Stimulated activated CD4-positive, alpha-beta T cell treated with anti-CD3 and anti-CD28 coated beads, Interleukin-15, amount 100 ng/mL, for 1 hour (primary cell): ENCODE measurements at regions not wholly inside any gene's neighbourhood (a gene's known extent, or its start where the extent isn't known, plus 50 kb on each side); places are given as distances from the start of the nearest gene placed in this dataset.

ENCODE experiments used
- DNase-seq, 2 donors: peaks; one replicate each; pipeline ENCODE4 v3.0.0-alpha.2; 2020; ENCODE audit warnings: low read depth in 1 of 2, low spot score in 1 of 2

GRCh38 chr12:68449196-68449595 lies 117.0 kb upstream of the MDM1 start:
- DNase-seq = no peak

- DNase-seq = no peak
Observed at GRCh38 chr12:68450947-68451260, 118.7 kb upstream of the MDM1 start.

GRCh38 chr12:68451261-68452077 lies 119.3 kb upstream of the MDM1 start:
- DNase-seq = peak in 1 of 2 donors; percentile 2

- no peak for DNase-seq
Observed at GRCh38 chr12:68452078-68452715, 120.0 kb upstream of the MDM1 start.

GRCh38 chr12:68453278-68453677 lies 121.1 kb upstream of the MDM1 start:
- no peak for DNase-seq

GRCh38 chr12:68453876-68454275 lies 121.7 kb upstream of the MDM1 start:
- no peak for DNase-seq

GRCh38 chr12:68454892-68455291 lies 122.7 kb upstream of the MDM1 start:
- no peak for DNase-seq

GRCh38 chr12:68455691-68456345 lies 123.7 kb upstream of the MDM1 start:
- DNase-seq = no peak

GRCh38 chr12:68458866-68459265 lies 126.7 kb upstream of the MDM1 start:
- no peak for DNase-seq

- DNase-seq = no peak
Observed at GRCh38 chr12:68460236-68460635, 128.1 kb upstream of the MDM1 start.

- DNase-seq = no peak
Observed at GRCh38 chr12:68461645-68462044, 129.5 kb upstream of the MDM1 start.

GRCh38 chr12:68462803-68463202 lies 130.6 kb upstream of the MDM1 start:
- no peak for DNase-seq

GRCh38 chr12:68465227-68465626 lies 133.1 kb upstream of the MDM1 start:
- DNase-seq = no peak

GRCh38 chr12:68467514-68467913 lies 135.4 kb upstream of the MDM1 start:
- DNase-seq = no peak

- no peak for DNase-seq
Observed at GRCh38 chr12:68468036-68468435, 135.9 kb upstream of the MDM1 start.

- DNase-seq = no peak
Observed at GRCh38 chr12:68469113-68469512, 137.0 kb upstream of the MDM1 start.

- no peak for DNase-seq
Observed at GRCh38 chr12:68470664-68471328, 138.6 kb upstream of the MDM1 start.

GRCh38 chr12:68474467-68475204 lies 136.1 kb upstream of the RAP1B start:
- DNase-seq = no peak

- no peak for DNase-seq
Observed at GRCh38 chr12:68476794-68477193, 133.9 kb upstream of the RAP1B start.

GRCh38 chr12:68477261-68477772 lies 133.4 kb upstream of the RAP1B start:
- no peak for DNase-seq

GRCh38 chr12:68477906-68478305 lies 132.8 kb upstream of the RAP1B start:
- no peak for DNase-seq
